Left cardiac atrium (tissue), 4 donors: ENCODE measurements at regions not wholly inside any gene's neighbourhood (a gene's known extent, or its start where the extent isn't known, plus 50 kb on each side); places are given as distances from the start of the nearest gene placed in this dataset.
"Not testable (repeated sequence)": the region's sequence is repeated elsewhere in the genome, so short reads cannot be mapped to it uniquely, and the experiment has no call there.

Experiments
- ATAC-seq, 2 donors: fragments of 200-7000 bp; cut with Tn5 transposase; one replicate each; pipeline ENCODE4 v1.9.1; 2020; ENCODE audit warnings: mild to moderate bottlenecking in 2 of 2, moderate library complexity in 2 of 2
- DNase-seq: peaks from one replicate; pipeline ENCODE4 v3.0.0-alpha.2; 2020
- intact Hi-C, 2 donors: fragments of 100-400 bp; cut with DNase I; formaldehyde crosslinking; loops; one replicate each; pipeline versions ENCODE4 v1.14.1 to v1.15.1; 2022 to 2023
- donor health status: DM: no; HTN: yes; CAD: no.
- donor health status: DM: no; HTN: yes; CAD: no; lungs with severe emphysema.
- donor health status: DM: yes; HTN: yes; CAD: no.
- donor health status: Dilated cardiomyopathy.

GRCh38 chr9:81459591-81459990, 229.8 kb downstream of the TLE1 start:
- ATAC-seq (no peak), DNase-seq (no peak)
- intact Hi-C loops: no loop called here

GRCh38 chr9:81456431-81457006, 232.8 kb downstream of the TLE1 start:
- intact Hi-C loops: no loop called here
- no peak for ATAC-seq
- no peak for DNase-seq

- ATAC-seq (no peak), DNase-seq (no peak)
- intact Hi-C loops: no loop called here
Measured at GRCh38 chr9:81455462-81456219, 233.7 kb downstream of the TLE1 start.

- no peak for ATAC-seq
- DNase-seq: no peak
- intact Hi-C loops: no loop called here
Measured at GRCh38 chr9:81445331-81445921, 243.9 kb downstream of the TLE1 start.

- ATAC-seq (no peak), DNase-seq (no peak)
- intact Hi-C loops: no loop called here
Measured at GRCh38 chr9:81431641-81432040, 257.7 kb downstream of the TLE1 start.

- ATAC-seq (no peak), DNase-seq (no peak)
- intact Hi-C loops: no loop called here
Measured at GRCh38 chr9:81430727-81431126, 258.6 kb downstream of the TLE1 start.

- intact Hi-C loops: no loop called here
- DNase-seq (no peak), ATAC-seq (no peak)
Measured at GRCh38 chr9:81427870-81428269, 261.5 kb downstream of the TLE1 start.

- intact Hi-C loops: no loop called here
- no peak for DNase-seq
- ATAC-seq: no peak
Measured at GRCh38 chr9:81424431-81424830, 264.9 kb downstream of the TLE1 start.

GRCh38 chr9:81423589-81424326, 265.6 kb downstream of the TLE1 start:
- ATAC-seq: no peak
- DNase-seq: no peak
- intact Hi-C loops: no loop called here

GRCh38 chr9:81421090-81421489, 268.3 kb downstream of the TLE1 start:
- ATAC-seq, intact Hi-C loops, DNase-seq: not testable (repeated sequence)

GRCh38 chr9:81420024-81420423, 269.3 kb downstream of the TLE1 start:
- DNase-seq (no peak), ATAC-seq (no peak)
- intact Hi-C loops: no loop called here

GRCh38 chr9:81417941-81418340, 271.4 kb downstream of the TLE1 start:
- DNase-seq (no peak), ATAC-seq (no peak)
- intact Hi-C loops: no loop called here

GRCh38 chr9:81417299-81417675, 272.1 kb downstream of the TLE1 start:
- no peak for DNase-seq
- intact Hi-C loops: no loop called here
- ATAC-seq: no peak

GRCh38 chr9:81416476-81417298, 272.7 kb downstream of the TLE1 start:
- intact Hi-C loops: no loop called here
- no peak for DNase-seq
- no peak for ATAC-seq

GRCh38 chr9:81414836-81415235, 274.5 kb downstream of the TLE1 start:
- intact Hi-C loops: no loop called here
- ATAC-seq (no peak), DNase-seq (no peak)

GRCh38 chr9:81411961-81412360, 277.4 kb downstream of the TLE1 start:
- intact Hi-C loops: no loop called here
- no peak for ATAC-seq
- no peak for DNase-seq

GRCh38 chr9:81410201-81410600, 279.1 kb downstream of the TLE1 start:
- DNase-seq (no peak), ATAC-seq (no peak)
- intact Hi-C loops: no loop called here

GRCh38 chr9:81408951-81409350, 280.4 kb downstream of the TLE1 start:
- intact Hi-C loops: no loop called here
- DNase-seq: no peak
- ATAC-seq: no peak

GRCh38 chr9:81404931-81405598, 284.3 kb downstream of the TLE1 start:
- DNase-seq (no peak), ATAC-seq (no peak)
- intact Hi-C loops: no loop called here
